ENCODE measurements at regions not wholly inside any gene's neighbourhood (a gene's known extent, or its start where the extent isn't known, plus 50 kb on each side); places are given as distances from the start of the nearest gene placed in this dataset.

DNA sequence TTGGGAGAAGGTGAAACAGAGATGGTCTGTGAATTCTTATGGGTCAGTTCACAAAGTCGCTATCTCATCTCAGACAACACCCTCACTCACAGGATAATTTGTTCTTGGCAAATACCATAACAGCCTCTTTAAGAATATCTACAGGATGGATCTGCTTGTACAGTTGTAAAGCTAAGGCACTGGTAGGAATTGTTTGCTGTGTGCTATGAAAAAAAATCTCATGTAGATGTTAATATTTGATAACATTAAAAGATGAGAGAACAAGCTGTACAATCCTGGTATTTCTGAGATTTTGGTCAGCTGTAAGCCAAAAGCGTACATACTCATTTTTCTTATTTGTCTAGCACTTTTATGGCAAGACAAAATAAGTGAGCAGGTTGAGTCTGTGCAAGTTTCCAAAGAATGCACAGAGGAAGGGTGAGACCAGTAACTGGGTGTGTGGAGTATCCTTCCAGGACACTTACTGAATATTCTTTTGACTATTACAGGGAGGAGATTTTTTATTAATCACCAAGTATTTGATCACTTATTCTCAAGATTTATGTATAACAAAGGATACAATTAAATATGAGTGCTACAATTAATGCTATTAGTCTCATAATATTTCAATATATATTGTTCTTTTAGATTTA lies 814.5 kb upstream of the MIR17HG start:
- DNase-seq: no peak

DNA sequence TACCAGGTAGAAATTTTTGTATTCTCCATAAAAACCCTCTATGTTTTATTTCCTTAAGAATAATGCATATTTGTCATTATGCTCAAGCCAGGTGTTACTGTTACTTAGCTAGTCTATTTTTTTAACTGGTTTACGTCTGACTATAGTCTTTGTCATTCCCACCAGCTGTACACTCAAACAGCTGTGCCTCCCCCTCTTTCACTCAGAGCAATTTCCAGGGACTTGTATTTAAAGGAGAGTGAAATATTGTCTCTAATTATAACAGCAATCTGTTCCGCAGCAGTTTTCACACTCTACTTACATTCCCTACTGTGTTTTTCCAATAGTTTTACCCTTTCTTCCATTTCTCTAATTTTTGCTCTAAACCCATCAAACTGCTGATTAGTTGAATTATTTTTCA lies 813.6 kb upstream of the MIR17HG start:
- DNase-seq: no peak

DNA sequence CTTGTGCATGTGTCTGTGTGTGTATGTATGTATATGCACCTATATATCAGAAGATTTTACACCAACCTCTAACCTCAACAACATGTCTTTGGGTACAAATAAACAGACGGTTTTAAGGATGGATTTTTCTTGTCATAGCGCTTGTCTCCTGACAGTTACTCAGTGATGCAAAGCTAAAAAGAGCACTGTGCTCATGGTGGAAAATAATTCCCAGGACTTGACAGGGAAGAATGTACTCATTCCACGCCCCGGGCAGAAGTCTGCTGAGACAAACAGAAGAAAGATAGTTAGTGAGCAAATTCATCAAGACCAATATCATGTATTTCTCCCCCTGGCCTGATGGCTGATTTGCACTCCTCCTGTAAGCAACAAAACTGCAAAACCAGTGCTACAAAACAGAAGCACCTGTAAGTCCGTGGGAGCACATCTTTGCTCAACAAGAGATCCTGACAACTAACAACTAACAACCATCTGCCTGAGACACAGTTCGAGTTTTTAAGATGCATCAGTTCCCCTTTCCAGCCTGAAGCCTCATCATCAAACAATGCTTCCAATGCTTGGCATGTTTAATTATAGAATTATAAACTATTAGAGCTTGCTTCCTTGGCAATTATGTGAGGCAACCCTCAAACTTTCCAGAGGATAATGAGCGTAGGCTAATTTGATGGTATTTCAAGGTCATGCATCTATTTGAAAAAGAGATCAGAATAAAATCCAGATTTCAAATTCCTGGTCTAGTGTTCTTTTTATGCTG lies 812.7 kb upstream of the MIR17HG start:
- no peak for DNase-seq

DNA sequence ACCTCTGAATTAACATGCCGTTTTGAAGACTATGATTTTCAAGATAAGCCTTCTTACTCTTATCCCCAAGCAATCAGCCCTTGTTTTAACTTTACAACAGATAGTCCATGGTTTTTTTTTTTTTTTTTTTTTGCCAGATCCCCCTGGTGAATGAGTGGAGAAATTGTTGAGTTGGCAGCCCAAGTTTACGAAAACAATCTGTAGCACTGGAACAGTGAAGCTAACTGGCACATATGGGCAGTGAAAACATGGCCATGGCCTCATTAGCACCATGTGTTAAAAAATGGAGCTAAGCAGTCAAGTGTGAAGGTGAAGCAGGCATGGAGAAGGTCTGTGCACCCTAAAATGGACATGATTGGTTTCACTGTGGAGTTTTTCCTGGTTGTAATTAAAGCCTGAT lies 812.1 kb upstream of the MIR17HG start:
- DNase-seq: no peak

DNA sequence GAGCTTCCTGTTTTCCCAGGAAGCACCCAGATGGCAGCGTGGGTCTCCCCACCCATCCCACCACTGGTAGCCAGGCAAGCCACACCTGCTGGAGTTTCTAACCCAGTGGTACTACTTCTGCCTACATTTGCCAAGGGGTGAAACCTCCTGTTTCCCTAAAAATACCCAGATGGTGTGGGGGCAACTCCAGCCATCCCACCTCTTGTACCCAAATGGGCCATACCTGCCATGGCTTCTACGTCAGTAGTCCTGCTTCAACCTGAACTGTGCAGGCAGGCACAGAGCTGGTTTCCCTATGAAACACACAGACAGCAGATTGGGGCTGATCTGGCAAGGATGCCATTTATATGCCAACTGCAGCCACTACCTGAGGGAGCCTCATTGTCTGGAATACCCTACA lies 809.4 kb upstream of the MIR17HG start:
- DNase-seq: no peak

DNA sequence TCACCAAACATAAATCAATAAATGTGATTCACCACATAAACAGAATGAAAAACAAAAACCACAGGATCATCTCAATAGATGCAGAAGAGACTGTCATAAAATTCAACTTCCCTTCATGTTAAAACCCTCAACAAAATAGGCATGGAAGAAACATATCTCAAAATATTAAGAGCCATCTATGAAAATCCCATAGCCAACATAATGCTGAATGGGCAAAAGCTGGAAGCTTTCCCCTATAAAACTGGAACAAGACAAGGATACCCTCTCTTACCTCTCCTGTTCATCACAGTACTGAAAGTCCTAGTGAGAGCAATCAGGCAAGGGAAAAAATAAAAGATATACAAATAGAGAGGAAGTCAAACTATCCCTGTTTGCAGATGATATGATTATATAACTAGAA lies 806.1 kb upstream of the MIR17HG start:
- DNase-seq: no peak

DNA sequence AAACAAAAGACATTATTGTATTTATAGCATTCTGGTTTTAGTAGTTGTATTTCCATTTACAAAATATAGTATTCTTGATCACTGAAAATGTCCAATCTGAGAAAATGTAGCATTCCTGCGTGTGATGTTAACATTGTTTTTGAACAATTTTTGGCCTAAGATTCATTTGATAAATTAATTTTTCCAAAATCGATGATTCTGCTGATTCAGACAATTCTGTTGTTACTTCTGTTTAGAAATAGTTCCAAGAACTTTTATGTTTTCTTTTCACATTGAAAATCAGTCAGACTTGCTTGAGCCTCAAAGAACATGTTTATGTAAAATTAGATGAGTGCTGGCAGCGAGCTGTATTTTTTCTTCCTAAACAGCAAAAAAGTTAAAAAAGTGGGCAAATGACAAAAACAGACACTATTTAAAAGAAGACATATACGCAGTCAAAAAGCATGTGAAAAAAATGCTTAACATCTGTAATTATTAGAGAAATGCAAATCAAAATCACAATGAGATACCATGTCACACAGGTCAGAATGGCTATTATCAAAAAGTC lies 804.5 kb upstream of the MIR17HG start:
- no peak for DNase-seq

DNA sequence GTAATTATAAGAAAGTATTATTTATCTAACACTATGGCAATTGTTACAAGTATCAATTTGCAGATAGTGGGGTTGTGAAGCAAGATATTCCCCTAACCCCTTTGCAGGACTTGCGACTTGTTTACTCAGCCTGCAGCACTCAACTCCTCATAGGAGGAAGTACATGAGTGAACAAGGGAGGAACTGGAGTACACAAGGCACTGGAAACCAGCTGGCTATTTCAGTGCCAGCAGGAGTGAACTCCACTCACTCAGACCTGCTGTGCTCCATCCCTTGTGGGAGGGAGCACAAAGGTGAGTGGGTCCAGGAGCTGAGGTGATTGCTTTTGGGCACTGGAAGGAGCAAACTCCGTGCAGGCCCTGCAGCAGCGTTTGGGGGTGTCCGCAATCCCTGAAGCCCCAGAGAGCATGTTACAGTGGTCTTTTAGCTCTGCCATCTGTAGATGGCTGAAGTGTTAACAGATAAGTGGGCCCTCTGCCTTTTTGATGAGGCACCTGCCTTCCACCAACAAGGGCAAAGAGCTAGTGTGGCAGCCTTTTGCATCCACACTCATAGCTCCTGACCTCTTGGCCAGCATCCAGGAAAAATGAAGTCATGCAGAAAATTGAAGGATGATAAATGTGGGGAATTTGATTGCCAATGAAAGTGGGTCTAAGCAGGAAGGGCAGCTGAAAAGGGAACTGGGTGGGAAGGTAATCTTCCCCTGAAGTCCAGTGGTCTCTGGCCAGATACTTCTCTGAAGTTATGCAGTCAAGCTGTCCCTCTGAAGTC lies 802.2 kb upstream of the MIR17HG start:
- no peak for DNase-seq

DNA sequence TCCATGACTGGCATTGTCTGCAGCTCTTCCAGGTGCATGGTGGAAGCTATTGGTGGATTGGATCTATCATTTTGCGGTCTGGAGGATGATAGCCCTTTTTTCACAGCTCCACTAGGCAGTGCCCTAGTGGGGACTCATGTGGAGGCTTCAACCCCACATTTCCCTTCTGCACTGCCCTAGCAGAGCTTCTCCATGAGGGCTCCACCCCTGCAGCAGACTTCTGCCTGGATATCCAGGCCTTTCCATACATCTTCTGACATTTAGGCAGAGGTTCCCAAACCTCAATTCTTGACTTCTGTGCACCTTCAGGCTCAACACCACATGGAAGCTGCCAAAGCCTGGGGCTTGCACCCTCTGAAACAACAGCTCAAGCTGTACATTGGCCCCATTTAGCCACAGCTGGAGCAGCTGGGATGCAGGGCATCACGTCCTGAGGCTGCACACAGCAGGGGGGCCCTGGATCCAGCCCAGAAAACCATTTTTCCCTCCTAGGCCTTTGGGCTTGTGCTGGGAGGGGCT lies 800.2 kb upstream of the MIR17HG start:
- no peak for DNase-seq

DNA sequence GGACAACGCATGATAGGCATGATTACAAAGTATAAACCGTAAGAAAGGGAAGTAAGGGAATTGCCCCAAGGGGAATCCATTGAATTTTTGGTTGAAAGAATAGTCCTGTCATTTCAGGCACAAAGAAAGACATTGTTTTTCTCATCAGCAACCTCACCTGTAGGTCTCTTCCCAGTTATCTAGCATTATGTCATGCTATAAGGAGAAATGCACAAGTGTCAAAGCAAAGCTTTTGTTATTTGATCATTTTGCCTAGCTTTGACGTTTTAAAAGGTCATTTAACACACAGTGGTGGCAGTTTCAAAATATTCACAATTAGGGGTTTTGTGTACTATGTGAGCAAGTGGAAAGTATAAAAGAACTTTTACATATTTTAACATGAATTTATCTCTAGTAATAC lies 796.2 kb upstream of the MIR17HG start:
- no peak for DNase-seq

DNA sequence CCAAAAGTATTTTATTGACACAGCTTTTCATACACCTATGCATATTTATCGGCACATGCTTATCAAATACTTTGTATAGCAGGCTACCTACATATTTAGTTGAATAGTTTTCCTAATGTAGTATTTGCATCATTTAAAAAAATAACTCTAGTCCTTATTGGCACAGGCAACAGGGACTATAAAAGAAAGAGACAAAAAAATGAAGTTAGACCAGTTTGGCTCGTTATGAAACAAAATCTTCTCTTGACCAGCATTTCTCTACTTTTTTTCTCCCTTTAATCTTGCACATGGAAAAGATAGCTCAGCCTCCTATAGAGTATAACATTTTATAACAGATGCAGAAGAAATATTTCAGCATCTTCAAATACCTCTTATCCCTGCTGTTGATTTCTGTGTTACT lies 794.8 kb upstream of the MIR17HG start:
- DNase-seq: no peak

DNA sequence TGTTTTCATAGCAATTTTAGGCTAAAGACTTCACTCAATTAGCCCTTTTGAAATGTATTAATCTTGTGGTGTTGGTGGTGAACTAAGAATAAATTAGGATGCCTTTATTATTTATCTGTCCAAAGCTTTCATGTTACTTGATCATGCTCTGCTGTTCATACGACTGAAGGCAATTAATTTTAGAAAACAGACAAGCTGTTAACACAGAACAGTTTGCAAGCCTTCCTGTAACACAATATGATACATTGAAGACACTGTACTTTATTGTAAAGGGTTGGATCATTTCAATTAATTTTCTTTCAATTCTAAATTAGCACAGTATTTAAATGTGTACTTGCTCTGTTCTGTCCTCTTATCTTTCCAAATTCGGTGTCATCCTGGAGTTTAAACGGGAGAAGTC lies 794.3 kb upstream of the MIR17HG start:
- DNase-seq: no peak

DNA sequence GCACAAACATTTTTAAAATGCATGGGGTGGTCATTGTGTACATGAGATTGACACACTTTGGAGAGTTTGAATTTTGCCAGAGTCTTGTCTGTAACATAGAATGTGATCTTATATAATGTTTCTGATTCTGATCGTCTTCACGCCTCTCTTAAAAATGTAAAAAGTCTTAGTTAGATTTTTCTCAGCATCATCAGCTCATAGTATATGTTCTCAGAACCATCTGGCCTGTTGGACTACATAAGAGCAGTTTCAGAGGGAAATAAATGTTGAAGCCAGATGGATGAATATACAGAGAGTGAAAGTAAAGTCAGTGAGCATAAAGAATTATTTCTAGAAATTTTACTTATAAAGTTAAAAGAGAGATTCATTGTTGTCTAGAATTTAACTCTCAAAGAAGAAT lies 789.9 kb upstream of the MIR17HG start:
- DNase-seq: no peak

DNA sequence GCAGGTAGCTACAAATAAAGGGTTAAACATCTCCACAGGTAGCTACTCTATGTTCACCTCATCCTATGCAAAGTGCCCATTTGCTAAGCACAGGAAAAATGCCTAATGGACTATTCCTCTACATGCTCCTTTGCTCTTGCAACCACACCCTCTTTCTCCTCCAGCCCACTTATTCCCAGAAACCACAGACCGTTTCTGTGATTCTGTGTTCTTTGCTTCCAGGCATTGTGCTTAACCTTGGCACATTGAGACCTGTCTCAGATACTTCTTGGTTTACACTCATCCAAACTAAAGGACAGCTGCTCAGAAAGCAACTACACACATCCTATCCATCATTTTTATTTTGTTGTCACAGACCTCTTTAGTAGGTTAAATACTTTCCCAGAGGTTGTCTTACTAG lies 785.0 kb upstream of the MIR17HG start:
- DNase-seq: no peak

DNA sequence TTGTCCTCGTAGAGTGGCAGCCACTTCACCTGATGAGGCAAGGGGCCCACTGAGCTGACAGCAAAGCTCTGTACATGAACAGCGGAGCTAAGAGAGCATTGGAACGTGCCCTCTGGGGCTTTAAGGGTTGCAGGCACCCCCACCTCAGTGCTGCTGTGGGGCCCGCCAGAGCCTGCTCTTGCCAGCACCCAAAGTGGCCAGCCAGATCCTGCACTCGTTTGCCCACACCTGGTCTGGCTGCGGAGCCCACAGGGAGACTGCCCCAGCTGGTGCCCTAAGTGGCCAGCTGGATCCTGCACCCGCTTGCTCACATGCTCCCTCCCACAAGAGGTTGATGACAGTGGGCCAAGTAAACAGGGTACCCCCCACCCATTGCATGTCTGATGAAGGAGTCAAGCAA lies 783.4 kb upstream of the MIR17HG start:
- no peak for DNase-seq

DNA sequence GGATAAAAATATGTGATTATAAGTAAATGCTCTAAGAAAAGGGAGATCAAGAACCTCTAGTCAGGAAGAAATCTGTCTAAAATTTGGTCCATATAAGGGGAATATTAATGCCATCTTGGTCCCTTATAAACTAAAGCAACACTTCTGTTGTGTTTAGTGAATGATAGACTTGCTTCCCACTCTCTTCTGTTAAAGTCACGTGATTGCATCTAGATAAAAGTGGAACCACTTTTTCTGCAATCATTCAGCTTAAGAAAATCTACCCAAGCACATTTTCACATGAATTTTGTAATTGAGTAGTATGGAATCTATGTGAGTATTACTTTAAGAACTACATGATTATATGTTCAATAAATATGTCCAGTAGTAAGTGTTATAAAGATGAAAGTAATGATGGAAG lies 782.9 kb upstream of the MIR17HG start:
- DNase-seq: no peak

DNA sequence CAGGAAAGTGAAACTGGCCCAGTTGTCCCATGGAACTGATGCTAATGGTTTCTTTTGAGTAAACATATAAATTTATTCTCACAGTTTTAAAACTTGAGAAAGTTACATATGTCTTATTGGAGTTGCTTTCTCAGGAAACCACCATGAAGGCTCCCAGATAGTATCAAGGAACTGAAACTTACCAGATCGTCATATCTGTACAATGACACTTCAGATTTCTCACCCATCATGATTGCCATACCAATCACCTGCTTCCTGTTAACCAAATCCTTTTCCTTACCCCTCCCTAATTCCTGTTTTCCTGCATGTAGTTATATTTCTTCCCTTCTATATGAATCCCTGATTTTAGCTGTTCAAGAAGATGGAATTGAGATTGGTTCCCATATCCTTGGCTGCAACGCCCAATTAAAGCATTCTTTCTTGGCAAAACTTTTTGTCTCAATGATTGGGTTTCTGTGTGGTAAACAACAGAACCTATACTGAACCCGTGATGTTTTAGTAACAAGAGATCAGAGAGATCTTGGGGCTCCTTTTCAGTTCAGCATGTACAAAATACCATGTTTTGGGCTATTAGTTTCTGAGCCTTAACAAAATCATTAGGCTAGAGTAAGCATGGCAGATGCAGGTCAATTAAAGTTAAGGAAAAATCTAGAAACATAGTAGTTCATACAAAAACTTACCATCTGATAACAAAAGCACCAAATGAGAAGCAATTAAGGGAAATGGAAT lies 781.3 kb upstream of the MIR17HG start:
- DNase-seq: no peak

DNA sequence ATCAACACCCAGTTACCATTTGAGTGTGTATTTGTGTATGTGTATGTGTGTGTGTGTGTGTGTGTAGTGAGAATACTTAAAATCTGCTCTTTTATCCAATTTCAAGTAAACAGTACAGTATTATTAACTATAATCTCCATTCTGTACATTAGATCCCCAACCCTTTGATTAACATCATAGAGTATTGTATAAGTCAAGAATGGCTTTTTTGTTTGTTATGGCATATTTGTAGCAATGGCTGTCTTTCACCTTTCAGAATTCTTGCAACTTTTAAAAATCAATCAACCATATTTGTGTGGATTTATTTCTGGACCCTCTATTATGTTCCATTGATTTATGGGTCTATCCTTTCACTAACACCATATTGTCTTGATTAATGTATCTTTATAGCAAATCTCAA lies 779.3 kb upstream of the MIR17HG start:
- DNase-seq: no peak

DNA sequence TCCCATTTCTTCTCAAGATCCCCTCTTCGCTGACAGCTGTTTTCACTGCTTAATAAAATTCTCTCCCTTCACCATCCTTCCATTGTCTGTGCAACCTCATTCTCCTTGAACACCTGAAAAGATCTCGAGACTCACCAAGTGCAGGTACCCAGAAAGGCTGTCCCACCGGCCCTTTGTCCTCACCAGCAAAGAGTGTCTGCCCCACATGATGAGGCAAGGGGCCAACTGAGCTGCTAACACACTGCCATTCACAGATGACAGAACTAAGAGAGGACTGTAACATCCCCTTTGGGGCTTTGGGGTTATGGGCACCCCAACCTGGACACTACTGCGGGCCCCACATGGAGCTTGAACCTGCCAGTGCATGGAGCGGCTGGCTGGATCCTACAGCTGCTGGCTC lies 771.4 kb upstream of the MIR17HG start:
- DNase-seq: no peak

DNA sequence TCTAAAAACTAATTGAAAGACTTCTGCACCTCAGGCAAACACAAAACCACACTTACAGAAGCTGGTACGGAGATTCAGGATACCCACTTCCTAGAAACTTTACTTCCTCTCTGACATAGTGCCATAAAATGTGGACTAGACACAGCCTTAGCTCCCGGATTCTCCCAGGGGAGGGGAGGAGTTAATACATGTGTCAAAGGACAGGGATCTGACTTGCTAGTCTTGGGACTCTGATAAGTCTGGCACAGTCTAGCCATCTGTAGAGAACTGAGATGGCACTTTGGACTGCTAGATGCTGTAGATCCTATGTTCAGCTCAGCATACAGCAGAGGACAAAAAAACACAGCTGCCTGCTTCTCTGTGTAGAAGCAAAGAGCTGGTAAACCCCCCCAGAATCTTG lies 769.8 kb upstream of the MIR17HG start:
- no peak for DNase-seq

DNA sequence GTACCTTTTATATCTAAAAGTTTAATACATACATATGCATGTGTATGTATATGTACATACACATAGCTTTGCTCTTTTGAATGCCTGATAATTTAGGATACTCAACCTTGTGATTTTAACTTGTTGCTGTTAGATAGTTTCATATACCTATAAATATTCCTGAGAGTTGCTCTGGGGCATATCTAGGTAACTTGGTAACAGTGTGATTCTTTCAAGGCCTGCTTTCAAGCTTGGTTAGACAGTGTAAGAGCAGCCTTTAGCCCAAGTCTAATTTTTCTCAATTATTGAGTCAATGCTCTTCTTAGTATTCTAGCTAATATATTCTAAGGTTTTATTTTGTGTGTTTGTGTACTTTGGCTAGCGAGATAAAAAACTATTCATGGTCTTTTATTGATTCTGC lies 762.1 kb upstream of the MIR17HG start:
- no peak for DNase-seq

DNA sequence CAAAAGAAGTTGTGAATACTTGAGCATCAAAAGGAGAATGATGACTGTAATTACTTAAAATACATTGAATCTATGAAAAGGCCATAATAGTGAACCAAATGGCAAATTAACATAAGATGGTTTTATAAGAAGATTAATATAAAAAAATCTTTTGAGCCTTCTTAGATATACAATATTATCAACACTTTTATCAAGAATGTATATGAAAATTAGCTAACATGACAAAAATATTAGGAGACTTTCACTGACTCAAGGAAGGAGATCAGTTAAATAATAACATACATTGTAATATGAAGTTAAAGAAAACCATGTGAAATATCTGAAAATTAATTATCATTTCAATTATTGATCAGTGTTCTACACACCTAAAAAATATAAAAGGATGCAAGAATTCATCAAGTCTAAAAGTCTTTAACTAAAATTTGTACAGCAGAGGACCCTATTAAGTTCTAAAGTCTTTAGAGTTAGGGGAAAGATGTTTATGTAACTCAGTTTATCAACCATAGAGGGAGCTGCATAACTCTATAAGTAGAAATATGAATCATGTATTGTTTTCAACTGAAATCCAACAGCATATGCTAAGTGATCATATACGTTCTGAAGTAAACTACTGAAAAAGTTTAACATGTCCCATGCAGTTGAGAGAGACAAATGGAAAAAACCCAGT lies 756.1 kb upstream of the MIR17HG start:
- DNase-seq: no peak

DNA sequence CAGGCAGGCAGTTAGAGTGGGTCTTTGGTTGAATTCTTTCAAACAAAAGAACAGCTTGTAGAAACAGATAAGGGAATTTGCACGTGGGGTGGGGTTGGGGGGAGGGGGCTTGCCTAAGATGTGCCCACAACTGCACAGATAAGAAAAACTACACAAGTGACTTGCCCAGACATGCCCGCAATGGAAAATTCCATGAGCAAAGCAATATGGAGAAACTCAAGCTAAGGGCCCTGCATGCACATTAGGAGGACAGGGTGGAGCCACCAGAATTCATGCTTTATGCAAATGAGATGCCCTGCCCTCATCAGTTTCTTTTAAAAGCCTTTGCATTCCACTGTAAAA lies 755.6 kb upstream of the MIR17HG start:
- no peak for DNase-seq
